Smooth muscle cell (in vitro differentiated cells): ENCODE measurements at regions not wholly inside any gene's neighbourhood (a gene's known extent, or its start where the extent isn't known, plus 50 kb on each side); places are given as distances from the start of the nearest gene placed in this dataset.

Experiments used
- DNase-seq: peaks from one replicate; lab custom pipeline; 2025; ENCODE audit not compliant: unreplicated experiment; lab: John Stamatoyannopoulos, UW
- H2AFZ ChIP-seq: fragments of 200-600 bp; sonication (generic); 2 replicates; pipeline ENCODE4 v1.6.0; 2016; ENCODE audit warnings: antibody characterized with exemption, low read depth, mild to moderate bottlenecking
- H3F3A ChIP-seq: fragments of 200-600 bp; sonication (generic); 2 replicates; pipeline ENCODE4 v1.6.0; 2017; ENCODE audit warnings: antibody characterized with exemption, low read depth
- H3K27ac ChIP-seq: fragments of 200-600 bp; sonication (generic); 2 replicates; pipeline ENCODE4 v1.5.1; 2016; ENCODE audit warnings: low read depth, mild to moderate bottlenecking
- H3K27me3 ChIP-seq: fragments of 200-600 bp; sonication (generic); 2 replicates; pipeline ENCODE4 v1.6.1; 2016; ENCODE audit warnings: low read depth, mild to moderate bottlenecking
- H3K36me3 ChIP-seq: fragments of 200-600 bp; sonication (generic); 2 replicates; pipeline ENCODE4 v1.5.1; 2016; ENCODE audit warnings: low read depth
- H3K4me1 ChIP-seq: fragments of 200-600 bp; sonication (generic); 2 replicates; pipeline ENCODE4 v1.5.1; 2016; ENCODE audit warnings: low read depth
- H3K4me2 ChIP-seq: fragments of 200-600 bp; sonication (generic); 2 replicates; pipeline ENCODE4 v1.6.0; 2016; ENCODE audit warnings: mild to moderate bottlenecking
- H3K4me3 ChIP-seq: fragments of 200-600 bp; sonication (generic); 2 replicates; pipeline ENCODE4 v1.5.1; 2016; ENCODE audit warnings: mild to moderate bottlenecking
- H3K79me2 ChIP-seq: fragments of 200-600 bp; sonication (generic); 2 replicates; pipeline ENCODE4 v1.6.0; 2016; ENCODE audit warnings: low read depth, mild to moderate bottlenecking
- H3K9ac ChIP-seq: fragments of 200-600 bp; sonication (generic); 2 replicates; pipeline ENCODE4 v1.6.0; 2016; ENCODE audit warnings: low read depth
- H3K9me3 ChIP-seq: fragments of 200-600 bp; sonication (generic); replicated peaks from 2 replicates; pipeline ENCODE4 v1.5.1; 2016; ENCODE audit warnings: low read depth
- H4K20me1 ChIP-seq: fragments of 200-600 bp; sonication (generic); 2 replicates; pipeline ENCODE4 v1.6.0; 2016; ENCODE audit warnings: low read depth
- CTCF ChIP-seq: fragments of 200-600 bp; sonication (generic); IDR thresholded peaks from 2 replicates; pipeline ENCODE4 v1.5.1; 2017; ENCODE audit warnings: borderline replicate concordance, mild to moderate bottlenecking, antibody characterized with exemption; ENCODE audit not compliant: insufficient read depth, poor library complexity, severe bottlenecking
- WGBS: methylation state at CpG from one replicate; pipeline ENCODE4 v1.1.7; 2016; ENCODE audit warnings: low lambda C conversion rate; 5-methylcytosine and 5-hydroxymethylcytosine counted together

DNA sequence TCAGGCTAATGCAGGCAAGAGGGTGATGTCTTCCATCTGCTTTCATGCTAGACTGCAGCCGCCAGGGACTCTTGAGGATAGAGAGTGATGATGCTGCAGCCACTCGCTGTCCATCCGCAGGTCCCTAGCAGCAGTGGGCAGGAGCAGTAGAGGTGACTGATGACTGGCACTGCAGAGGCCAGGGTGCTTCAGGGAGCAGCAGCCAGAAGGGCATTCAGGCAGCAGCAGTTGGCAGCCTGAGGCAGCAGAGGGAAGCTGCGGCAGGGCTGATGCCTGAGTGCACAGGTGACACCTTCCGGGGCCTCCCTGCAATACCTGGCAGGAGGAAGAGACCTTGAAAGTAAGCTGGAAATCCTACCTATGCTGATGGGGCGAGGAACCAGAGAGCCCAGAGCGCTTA, 214.2 kb downstream of the ICOS start:
- WGBS: 79% methylated on average over 7 of the region's 7 CpGs
- no peak overlapping the region for H3K4me2 ChIP-seq

GRCh38 chr2:204152616-204153015, 216.1 kb downstream of the ICOS start:
- no peaks in the 10 kb centered on the region for H3F3A ChIP-seq
- no peak for DNase-seq

More for the DNA sequence above, 214.2 kb downstream of the ICOS start:
- Histone ChIP-seq H3F3A (no peaks in the 10 kb centered on the region), H3K9me3 (no peaks in the 10 kb centered on the region), H2AFZ (no peak overlapping the region), H3K4me3 (no peak overlapping the region), H3K4me1 (no peaks in the 10 kb centered on the region), H3K27ac (no peak overlapping the region), H4K20me1 (no peaks in the 10 kb centered on the region), H3K79me2 (no peaks in the 10 kb centered on the region), H3K36me3 (no peaks in the 10 kb centered on the region), H3K9ac (no peak overlapping the region), H3K27me3 (no peaks in the 10 kb centered on the region)
- no peak for DNase-seq
- TF ChIP-seq CTCF: no peak

DNA sequence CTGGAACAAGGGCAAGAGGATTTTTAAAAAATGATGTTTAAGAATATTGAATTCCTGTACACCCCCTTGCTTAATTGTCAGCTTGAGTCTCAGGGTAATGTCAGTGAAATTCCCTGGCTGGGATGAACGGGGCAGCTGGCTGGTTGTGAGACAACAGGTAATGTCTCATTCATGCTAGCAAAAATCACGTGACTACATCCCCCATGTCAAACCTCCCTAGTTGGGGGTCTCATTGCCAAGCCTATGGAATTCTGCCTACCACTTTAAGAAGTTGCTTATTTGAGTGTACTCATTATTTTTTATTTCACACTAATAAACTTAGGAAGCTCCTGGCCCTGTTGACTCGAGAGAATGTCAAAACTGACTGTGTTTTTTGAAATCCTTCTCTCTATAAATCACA, 218.3 kb downstream of the ICOS start:
- H3K4me3 ChIP-seq: no peak overlapping the region
- no peaks in the 10 kb centered on the region for H4K20me1 ChIP-seq
- no peaks in the 10 kb centered on the region for H3F3A ChIP-seq
- H3K27me3 ChIP-seq: no peaks in the 10 kb centered on the region
- DNase-seq: no peak
- no peaks in the 10 kb centered on the region for H3K79me2 ChIP-seq
- H3K9ac ChIP-seq: no peak overlapping the region
- WGBS: 84% methylated on average over 3 of the region's 3 CpGs
- no peaks in the 10 kb centered on the region for H3K36me3 ChIP-seq
- H3K27ac ChIP-seq: no peak overlapping the region
- no peak overlapping the region for H2AFZ ChIP-seq
- H3K4me1 ChIP-seq: no peaks in the 10 kb centered on the region
- no peaks in the 10 kb centered on the region for H3K9me3 ChIP-seq
- no peak for TF ChIP-seq CTCF
- H3K4me2 ChIP-seq: no peak overlapping the region

More at GRCh38 chr2:204152616-204153015, 216.1 kb downstream of the ICOS start:
- Histone ChIP-seq H3K9ac (no peak overlapping the region), H3K4me3 (no peak overlapping the region), H2AFZ (no peak overlapping the region), H3K4me2 (no peak overlapping the region), H4K20me1 (no peaks in the 10 kb centered on the region), H3K27ac (no peak overlapping the region), H3K36me3 (no peaks in the 10 kb centered on the region), H3K27me3 (no peaks in the 10 kb centered on the region), H3K4me1 (no peaks in the 10 kb centered on the region), H3K9me3 (no peaks in the 10 kb centered on the region), H3K79me2 (no peaks in the 10 kb centered on the region)
- TF ChIP-seq CTCF: no peak
- 82% methylated on average over 3 of the region's 3 CpGs for WGBS

- no peak overlapping the region for H2AFZ ChIP-seq
- no peaks in the 10 kb centered on the region for H3K27me3 ChIP-seq
- H4K20me1 ChIP-seq: no peaks in the 10 kb centered on the region
- H3K9me3 ChIP-seq: no peaks in the 10 kb centered on the region
- DNase-seq: no peak
- H3F3A ChIP-seq: no peaks in the 10 kb centered on the region
- H3K27ac ChIP-seq: no peak overlapping the region
- WGBS: 90% methylated on average over 1 of the region's 1 CpG
- no peaks in the 10 kb centered on the region for H3K36me3 ChIP-seq
- no peak overlapping the region for H3K9ac ChIP-seq
- H3K4me1 ChIP-seq: no peaks in the 10 kb centered on the region
- H3K79me2 ChIP-seq: no peaks in the 10 kb centered on the region
- TF ChIP-seq CTCF: no peak
- H3K4me3 ChIP-seq: no peak overlapping the region
- H3K4me2 ChIP-seq: no peak overlapping the region
Observed at GRCh38 chr2:204156456-204156855, 219.9 kb downstream of the ICOS start.
